Mesendoderm (in vitro differentiated cells): ENCODE measurements at regions not wholly inside any gene's neighbourhood (a gene's known extent, or its start where the extent isn't known, plus 50 kb on each side); places are given as distances from the start of the nearest gene placed in this dataset.

Experiments
- DNase-seq: peaks from one replicate; pipeline ENCODE4 v3.0.0; 2013
- H2AK5ac ChIP-seq: 2 replicates; pipeline ENCODE4 v1.6.1; 2013; ENCODE audit warnings: low read length, inconsistent platforms
- H2BK120ac ChIP-seq: 2 replicates; pipeline ENCODE4 v1.6.1; 2013; ENCODE audit warnings: low read depth, mild to moderate bottlenecking, low read length, moderate library complexity, mixed read lengths
- H2BK15ac ChIP-seq: replicated peaks from 2 replicates; pipeline ENCODE4 v1.6.1; 2013; ENCODE audit warnings: low read depth, mild to moderate bottlenecking, moderate library complexity
- H2BK5ac ChIP-seq: 2 replicates; pipeline ENCODE4 v1.6.1; 2013; ENCODE audit warnings: low read length, inconsistent platforms
- H3K18ac ChIP-seq: 2 replicates; pipeline ENCODE4 v1.6.1; 2013; ENCODE audit warnings: mild to moderate bottlenecking, low read length, mixed read lengths
- H3K23ac ChIP-seq: one replicate; pipeline ENCODE4 v1.6.1; 2013; ENCODE audit warnings: low read length
- H3K27ac ChIP-seq: 2 replicates; pipeline ENCODE4 v1.5.1; 2013; ENCODE audit warnings: low read depth, mild to moderate bottlenecking, inconsistent platforms, low read length, moderate library complexity
- H3K27me3 ChIP-seq: 2 replicates; pipeline ENCODE4 v1.6.1; 2013; ENCODE audit warnings: low read length, control low read depth, mild to moderate bottlenecking, inconsistent platforms; ENCODE audit not compliant: insufficient read depth, poor library complexity
- H3K36me3 ChIP-seq: 2 replicates; pipeline ENCODE4 v1.6.1; 2013; ENCODE audit warnings: low read length, inconsistent platforms; ENCODE audit not compliant: control insufficient read depth, insufficient read depth
- H3K4ac ChIP-seq: one replicate; pipeline ENCODE4 v1.6.1; 2013; ENCODE audit warnings: low read depth, mild to moderate bottlenecking, low read length, moderate library complexity
- H3K4me1 ChIP-seq: 2 replicates; pipeline ENCODE4 v1.6.1; 2013; ENCODE audit warnings: low read depth, low read length, inconsistent platforms; ENCODE audit not compliant: control insufficient read depth
- H3K4me2 ChIP-seq: 2 replicates; pipeline ENCODE4 v1.6.1; 2013; ENCODE audit warnings: low read length
- H3K4me3 ChIP-seq: 2 replicates; pipeline ENCODE4 v1.5.1; 2013; ENCODE audit warnings: mild to moderate bottlenecking, low read length
- H3K56ac ChIP-seq: one replicate; pipeline ENCODE4 v1.6.1; 2013; ENCODE audit warnings: low read length
- H3K79me1 ChIP-seq: 2 replicates; pipeline ENCODE4 v1.6.1; 2013; ENCODE audit warnings: low read length, inconsistent platforms
- H3K79me2 ChIP-seq: 2 replicates; pipeline ENCODE4 v1.6.1; 2013; ENCODE audit warnings: mild to moderate bottlenecking, low read length; ENCODE audit not compliant: control insufficient read depth, insufficient read depth
- H3K9ac ChIP-seq: 2 replicates; pipeline ENCODE4 v1.6.1; 2013; ENCODE audit warnings: low read length, inconsistent platforms
- H4K5ac ChIP-seq: one replicate; pipeline ENCODE4 v1.6.1; 2013; ENCODE audit warnings: low read length
- H4K8ac ChIP-seq: one replicate; pipeline ENCODE4 v1.6.1; 2013; ENCODE audit warnings: low read depth, mild to moderate bottlenecking, control low read depth, low read length, moderate library complexity
- WGBS: extraction: QIAGEN DNeasy Blood & Tissue Kit; methylation state at CpG from one replicate; pipeline ENCODE4 v1.1.7; 2013; ENCODE audit warnings: low lambda C conversion rate, missing lambda C conversion rate; ENCODE audit not compliant: insufficient coverage; ENCODE audit errors: extremely low coverage; 5-methylcytosine and 5-hydroxymethylcytosine counted together

DNA sequence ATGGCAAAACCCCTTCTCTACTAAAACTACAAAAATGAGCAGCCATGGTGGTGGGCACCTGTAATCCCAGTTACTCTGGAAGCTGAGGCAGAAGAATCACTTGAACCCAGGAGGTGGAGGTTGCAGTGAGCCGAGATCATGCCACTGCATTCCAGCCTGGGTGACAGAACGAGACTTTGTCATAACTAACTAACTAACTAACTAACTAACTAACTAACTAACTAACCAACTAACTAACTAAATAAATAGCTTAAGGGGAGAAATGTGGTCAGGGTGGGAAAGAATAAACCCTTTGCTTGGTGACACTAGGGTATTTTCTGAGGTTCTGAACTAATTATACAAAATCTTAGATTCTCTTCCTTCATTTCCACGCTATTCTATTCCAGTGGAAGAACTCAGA is 184.4 kb upstream of the MEF2C start:
- no peaks in the 10 kb centered on the region for H3K79me1 ChIP-seq
- H2BK5ac ChIP-seq: no peak overlapping the region
- H3K23ac ChIP-seq: no peak overlapping the region
- H2BK120ac ChIP-seq: no peak overlapping the region
- H3K36me3 ChIP-seq: no peaks in the 10 kb centered on the region
- H3K27me3 ChIP-seq: no peaks in the 10 kb centered on the region
- H4K8ac ChIP-seq: no peak overlapping the region
- H4K5ac ChIP-seq: no peak overlapping the region
- no peaks in the 10 kb centered on the region for H3K79me2 ChIP-seq
- no peak for DNase-seq
- no peak overlapping the region for H3K4ac ChIP-seq
- H3K4me1 ChIP-seq: no peaks in the 10 kb centered on the region
- no peak overlapping the region for H3K4me3 ChIP-seq
- H3K18ac ChIP-seq: no peak overlapping the region
- WGBS: no CpG with 5 or more reads among the region's 3 CpGs
- H3K4me2 ChIP-seq: no peak overlapping the region
- H3K56ac ChIP-seq: no peak overlapping the region
- no peak overlapping the region for H3K9ac ChIP-seq
- H3K27ac ChIP-seq: no peak overlapping the region
- no peak overlapping the region for H2BK15ac ChIP-seq
- no peak overlapping the region for H2AK5ac ChIP-seq

- Histone ChIP-seq H3K18ac (no peak overlapping the region), H3K4me2 (no peak overlapping the region), H4K8ac (no peak overlapping the region), H2BK5ac (no peak overlapping the region), H3K23ac (no peak overlapping the region), H3K27me3 (no peaks in the 10 kb centered on the region), H3K79me1 (no peaks in the 10 kb centered on the region), H4K5ac (no peak overlapping the region), H2BK120ac (no peak overlapping the region), H3K4ac (no peak overlapping the region), H3K4me3 (no peak overlapping the region), H3K79me2 (no peaks in the 10 kb centered on the region), H2AK5ac (no peak overlapping the region), H3K9ac (no peak overlapping the region), H3K36me3 (no peaks in the 10 kb centered on the region), H3K4me1 (no peaks in the 10 kb centered on the region), H3K27ac (no peak overlapping the region), H3K56ac (no peak overlapping the region), H2BK15ac (no peak overlapping the region)
- no CpG with 5 or more reads among the region's 3 CpGs for WGBS
- DNase-seq: no peak
Observed at GRCh38 chr5:89065919-89066318, 182.9 kb upstream of the MEF2C start.

- no peak overlapping the region for H2BK5ac ChIP-seq
- DNase-seq: peak; percentile 4
- no peak overlapping the region for H3K27ac ChIP-seq
- H2BK120ac ChIP-seq: no peak overlapping the region
- no peak overlapping the region for H4K8ac ChIP-seq
- H3K36me3 ChIP-seq: no peaks in the 10 kb centered on the region
- no peak overlapping the region for H3K4me3 ChIP-seq
- H3K4me1 ChIP-seq: no peaks in the 10 kb centered on the region
- no peak overlapping the region for H3K4ac ChIP-seq
- H2AK5ac ChIP-seq: no peak overlapping the region
- no peak overlapping the region for H3K23ac ChIP-seq
- no peaks in the 10 kb centered on the region for H3K27me3 ChIP-seq
- H3K4me2 ChIP-seq: no peak overlapping the region
- H3K79me1 ChIP-seq: no peaks in the 10 kb centered on the region
- no peak overlapping the region for H4K5ac ChIP-seq
- no CpG with 5 or more reads among the region's 4 CpGs for WGBS
- no peak overlapping the region for H2BK15ac ChIP-seq
- no peak overlapping the region for H3K9ac ChIP-seq
- H3K56ac ChIP-seq: no peak overlapping the region
- H3K18ac ChIP-seq: no peak overlapping the region
- H3K79me2 ChIP-seq: no peaks in the 10 kb centered on the region
Observed at GRCh38 chr5:89064736-89065135, 181.8 kb upstream of the MEF2C start.

- Histone ChIP-seq H3K18ac (no peak overlapping the region), H3K4me2 (no peak overlapping the region), H3K36me3 (no peaks in the 10 kb centered on the region), H3K9ac (no peak overlapping the region), H4K5ac (no peak overlapping the region), H2BK15ac (no peak overlapping the region), H3K23ac (no peak overlapping the region), H4K8ac (no peak overlapping the region), H2BK120ac (no peak overlapping the region), H2BK5ac (no peak overlapping the region), H3K4me3 (no peak overlapping the region), H3K79me1 (no peaks in the 10 kb centered on the region), H2AK5ac (no peak overlapping the region), H3K4me1 (no peaks in the 10 kb centered on the region), H3K27me3 (no peaks in the 10 kb centered on the region), H3K79me2 (no peaks in the 10 kb centered on the region), H3K56ac (no peak overlapping the region), H3K4ac (no peak overlapping the region), H3K27ac (no peak overlapping the region)
- no peak for DNase-seq
- WGBS: no CpG with 5 or more reads among the region's 1 CpG
Observed at GRCh38 chr5:89064054-89064453, 181.1 kb upstream of the MEF2C start.

DNA sequence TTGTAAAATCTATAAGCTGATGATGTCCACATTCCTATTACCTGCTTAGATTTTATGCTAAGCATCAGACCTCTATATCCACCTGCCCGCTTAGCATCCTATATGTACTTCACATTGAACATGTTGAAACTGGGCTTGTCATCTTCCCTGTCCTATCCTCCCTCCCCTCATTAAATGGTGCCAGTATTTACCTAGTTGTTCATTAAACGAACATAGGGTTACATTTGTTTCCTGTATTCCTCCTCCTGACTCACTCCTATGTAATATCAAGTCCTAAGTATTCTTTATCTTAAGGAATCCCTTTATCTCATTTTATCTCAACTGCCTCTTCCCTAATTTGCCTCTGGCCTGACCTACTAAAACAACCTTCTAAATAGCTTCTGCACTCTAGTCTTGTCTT is 177.8 kb upstream of the MEF2C start:
- Histone ChIP-seq H2BK15ac (no peak overlapping the region), H3K4me1 (no peaks in the 10 kb centered on the region), H3K4ac (no peak overlapping the region), H3K4me3 (no peak overlapping the region), H3K27me3 (no peaks in the 10 kb centered on the region), H3K79me1 (no peaks in the 10 kb centered on the region), H2BK120ac (no peak overlapping the region), H4K5ac (no peak overlapping the region), H3K79me2 (no peaks in the 10 kb centered on the region), H2AK5ac (no peak overlapping the region), H3K56ac (no peak overlapping the region), H3K27ac (no peak overlapping the region), H3K18ac (no peak overlapping the region), H2BK5ac (no peak overlapping the region), H3K9ac (no peak overlapping the region), H4K8ac (no peak overlapping the region), H3K36me3 (no peaks in the 10 kb centered on the region), H3K4me2 (no peak overlapping the region), H3K23ac (no peak overlapping the region)
- no CpG with 5 or more reads among the region's 2 CpGs for WGBS
- peak; percentile 21 for DNase-seq

- Histone ChIP-seq H2BK15ac (no peak overlapping the region), H3K4ac (no peak overlapping the region), H3K4me3 (no peak overlapping the region), H3K56ac (no peak overlapping the region), H2BK5ac (no peak overlapping the region), H3K27ac (no peak overlapping the region), H3K23ac (no peak overlapping the region), H3K18ac (no peak overlapping the region), H4K8ac (no peak overlapping the region), H3K4me2 (no peak overlapping the region), H3K79me1 (no peaks in the 10 kb centered on the region), H3K4me1 (no peaks in the 10 kb centered on the region), H3K36me3 (no peaks in the 10 kb centered on the region), H3K9ac (no peak overlapping the region), H3K27me3 (no peaks in the 10 kb centered on the region), H3K79me2 (no peaks in the 10 kb centered on the region), H4K5ac (no peak overlapping the region), H2AK5ac (no peak overlapping the region), H2BK120ac (no peak overlapping the region)
- DNase-seq: no peak
- no CpG with 5 or more reads among the region's 1 CpG for WGBS
Observed at GRCh38 chr5:89059274-89059673, 176.3 kb upstream of the MEF2C start.
